ENCODE measurements at regions not wholly inside any gene's neighbourhood (a gene's known extent, or its start where the extent isn't known, plus 50 kb on each side); places are given as distances from the start of the nearest gene placed in this dataset.

DNA sequence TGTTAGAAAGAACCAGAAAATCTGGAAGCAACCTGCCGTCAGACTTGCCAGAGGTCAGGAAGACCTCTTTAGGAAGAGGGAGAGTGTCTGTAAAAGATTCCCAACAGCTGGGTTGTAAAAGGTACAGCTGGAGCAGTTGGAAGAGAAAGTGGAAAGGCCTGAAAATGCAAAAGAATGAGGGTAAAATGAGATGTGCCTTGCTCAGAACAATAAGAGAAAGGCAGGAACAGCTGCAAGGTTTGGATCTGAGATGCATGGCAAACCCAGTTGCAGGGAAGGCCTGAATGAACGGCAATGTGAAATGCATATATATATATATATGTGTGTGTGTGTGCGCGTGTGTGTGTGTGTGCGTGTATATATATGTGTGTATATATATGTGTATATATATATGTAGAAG is 88.1 kb downstream of the ZIC1 start:
- TF ChIP-seq, protein P1, sequence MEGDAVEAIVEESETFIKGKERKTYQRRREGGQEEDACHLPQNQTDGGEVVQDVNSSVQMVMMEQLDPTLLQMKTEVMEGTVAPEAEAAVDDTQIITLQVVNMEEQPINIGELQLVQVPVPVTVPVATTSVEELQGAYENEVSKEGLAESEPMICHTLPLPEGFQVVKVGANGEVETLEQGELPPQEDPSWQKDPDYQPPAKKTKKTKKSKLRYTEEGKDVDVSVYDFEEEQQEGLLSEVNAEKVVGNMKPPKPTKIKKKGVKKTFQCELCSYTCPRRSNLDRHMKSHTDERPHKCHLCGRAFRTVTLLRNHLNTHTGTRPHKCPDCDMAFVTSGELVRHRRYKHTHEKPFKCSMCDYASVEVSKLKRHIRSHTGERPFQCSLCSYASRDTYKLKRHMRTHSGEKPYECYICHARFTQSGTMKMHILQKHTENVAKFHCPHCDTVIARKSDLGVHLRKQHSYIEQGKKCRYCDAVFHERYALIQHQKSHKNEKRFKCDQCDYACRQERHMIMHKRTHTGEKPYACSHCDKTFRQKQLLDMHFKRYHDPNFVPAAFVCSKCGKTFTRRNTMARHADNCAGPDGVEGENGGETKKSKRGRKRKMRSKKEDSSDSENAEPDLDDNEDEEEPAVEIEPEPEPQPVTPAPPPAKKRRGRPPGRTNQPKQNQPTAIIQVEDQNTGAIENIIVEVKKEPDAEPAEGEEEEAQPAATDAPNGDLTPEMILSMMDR (IDR thresholded peaks at IDR 0.05; ENCODE audit: insufficient read depth, low read length, severe bottlenecking) = no peak
- no peak for FAIRE-seq
- no peaks in the 10 kb centered on the region for H3K27me3 ChIP-seq (ENCODE audit: control insufficient read depth, insufficient read depth, low read length)

DNA sequence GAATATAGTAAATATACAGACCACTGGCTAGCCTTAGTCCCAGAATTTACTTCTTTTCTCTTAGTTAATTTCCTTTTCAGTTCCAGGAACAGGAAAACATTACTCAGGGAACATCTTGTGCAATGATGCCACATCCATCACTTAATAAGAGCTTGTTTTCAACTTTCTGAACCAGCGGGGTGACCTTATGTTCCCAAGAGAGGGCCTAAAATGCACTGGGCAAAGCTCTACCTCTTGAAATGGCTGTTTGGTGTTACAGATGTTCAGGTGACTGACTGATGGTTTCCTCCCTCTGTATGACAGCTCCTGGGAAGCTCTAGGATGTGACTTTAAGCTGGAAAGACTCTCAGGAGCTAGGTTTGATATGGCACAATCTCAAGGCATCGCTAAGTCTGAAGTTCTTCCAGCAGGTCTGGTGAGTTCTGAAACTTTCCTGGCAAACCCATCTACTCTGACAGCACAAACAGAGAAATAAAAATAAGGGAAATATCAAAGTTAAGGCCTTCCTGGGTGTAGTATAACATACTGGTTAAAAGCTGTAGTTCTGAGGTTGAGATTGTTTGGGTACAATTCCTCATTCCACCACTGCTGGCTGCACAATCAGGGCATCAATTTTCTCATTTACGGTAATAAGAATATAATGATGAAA is 98.6 kb downstream of the ZIC1 start:
- DNase-seq (ENCODE audit: low read depth) (no peak), FAIRE-seq (no peak)
- Histone ChIP-seq H3K4me3 (ENCODE audit: low read depth, low read length) (no peak overlapping the region), H3K36me3 (ENCODE audit: control insufficient read depth, insufficient read depth, low read length) (no peaks in the 10 kb centered on the region), H3K27me3 (ENCODE audit: control insufficient read depth, insufficient read depth, low read length) (no peaks in the 10 kb centered on the region)
- TF ChIP-seq, protein P1 (IDR thresholded peaks at IDR 0.05; ENCODE audit: insufficient read depth, low read length, severe bottlenecking) = no peak

More for the DNA sequence above, 88.1 kb downstream of the ZIC1 start:
- no peak overlapping the region for H3K4me3 ChIP-seq (ENCODE audit: low read depth, low read length)
- H3K36me3 ChIP-seq (ENCODE audit: control insufficient read depth, insufficient read depth, low read length) = no peaks in the 10 kb centered on the region
- no peak for DNase-seq (ENCODE audit: low read depth)

DNA sequence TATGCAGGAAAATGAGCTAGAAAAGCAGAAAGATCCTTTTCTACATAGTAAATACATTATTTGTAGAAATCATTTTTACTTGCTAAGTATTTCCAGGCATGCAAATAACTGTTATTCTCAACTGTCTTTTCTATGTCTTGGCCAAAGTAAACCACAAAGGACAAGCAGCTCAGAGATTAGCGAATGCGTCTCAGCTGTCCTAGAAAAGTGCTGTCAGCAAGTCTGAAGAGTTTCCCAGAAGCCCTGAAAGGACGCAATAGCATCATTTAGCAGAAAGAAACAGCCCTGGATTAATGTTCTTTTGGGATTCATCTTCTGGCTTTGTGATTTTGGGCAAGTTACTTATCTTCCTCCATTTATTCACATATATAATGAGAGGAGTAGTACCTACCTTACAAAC is 100.3 kb downstream of the ZIC1 start:
- TF ChIP-seq, protein P1 (IDR thresholded peaks at IDR 0.05; ENCODE audit: insufficient read depth, low read length, severe bottlenecking) = no peak
- FAIRE-seq = no peak
- Histone ChIP-seq H3K36me3 (ENCODE audit: control insufficient read depth, insufficient read depth, low read length) (no peaks in the 10 kb centered on the region), H3K4me3 (ENCODE audit: low read depth, low read length) (no peak overlapping the region), H3K27me3 (ENCODE audit: control insufficient read depth, insufficient read depth, low read length) (no peaks in the 10 kb centered on the region)
- DNase-seq (ENCODE audit: low read depth) = no peak

DNA sequence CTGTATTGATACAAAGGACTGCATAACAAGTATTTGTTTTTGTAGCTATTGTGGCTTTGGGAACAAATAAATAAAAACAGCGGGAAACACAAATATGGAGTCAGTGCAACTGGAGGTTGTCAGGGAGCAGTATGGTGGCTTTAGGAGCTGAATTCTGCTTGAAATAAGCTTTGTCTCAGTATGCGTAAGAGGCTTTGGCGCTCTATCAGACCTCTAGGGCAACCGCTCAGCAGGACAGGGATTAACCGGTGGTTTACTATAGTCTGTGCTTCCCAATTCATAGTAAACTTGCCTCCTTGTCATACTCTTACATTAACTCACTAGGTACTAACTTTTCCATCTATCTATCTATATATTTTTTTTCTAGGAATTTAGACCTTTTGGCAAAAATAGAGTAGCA is 104.6 kb downstream of the ZIC1 start:
- no peak overlapping the region for H3K4me3 ChIP-seq (ENCODE audit: low read depth, low read length)
- H3K36me3 ChIP-seq (ENCODE audit: control insufficient read depth, insufficient read depth, low read length) = no peaks in the 10 kb centered on the region
- TF ChIP-seq, protein P1 (IDR thresholded peaks at IDR 0.05; ENCODE audit: insufficient read depth, low read length, severe bottlenecking) = no peak
- H3K27me3 ChIP-seq (ENCODE audit: control insufficient read depth, insufficient read depth, low read length) = no peaks in the 10 kb centered on the region
- FAIRE-seq = no peak
- no peak for DNase-seq (ENCODE audit: low read depth)

DNA sequence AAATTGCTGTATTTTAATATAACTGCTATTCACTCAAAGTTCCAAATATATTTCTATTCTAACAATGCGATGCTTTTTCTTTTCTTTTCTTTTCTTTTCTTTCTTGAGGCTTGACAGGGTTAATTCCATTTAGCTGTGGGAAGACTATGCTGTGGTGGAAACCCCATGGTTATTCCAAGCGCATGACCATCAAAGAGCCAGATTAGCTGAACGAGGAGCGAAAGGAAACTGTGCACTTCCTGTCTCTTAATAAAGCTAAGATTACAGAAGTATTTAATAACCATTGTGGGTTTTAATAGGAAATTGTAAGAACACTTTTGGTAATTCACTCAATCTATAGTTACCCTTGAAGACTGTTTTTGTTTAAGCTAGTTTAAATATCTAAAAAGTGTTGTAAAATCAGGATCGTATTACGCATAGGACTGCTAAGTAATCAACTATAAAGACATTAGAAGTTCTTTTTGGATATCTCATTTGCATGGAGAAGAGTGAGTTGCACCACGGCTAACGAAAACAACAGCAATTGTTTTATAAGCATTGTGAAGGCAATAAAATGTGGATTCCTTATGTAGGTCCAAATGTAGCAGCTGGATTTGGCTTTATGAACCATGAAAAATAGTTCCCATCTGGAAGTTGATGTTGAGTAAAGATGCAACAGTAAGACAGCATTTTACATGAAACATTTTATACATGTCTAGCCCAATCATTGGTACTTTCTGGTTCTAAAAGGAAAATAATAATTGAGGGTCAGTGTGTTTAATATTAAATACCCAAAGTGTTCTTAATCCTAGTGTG is 105.4 kb downstream of the ZIC1 start:
- TF ChIP-seq, protein P1 (IDR thresholded peaks at IDR 0.05; ENCODE audit: insufficient read depth, low read length, severe bottlenecking) = no peak
- DNase-seq (ENCODE audit: low read depth) (no peak), FAIRE-seq (no peak)
- Histone ChIP-seq H3K27me3 (ENCODE audit: control insufficient read depth, insufficient read depth, low read length) (no peaks in the 10 kb centered on the region), H3K4me3 (ENCODE audit: low read depth, low read length) (no peak overlapping the region), H3K36me3 (ENCODE audit: control insufficient read depth, insufficient read depth, low read length) (no peaks in the 10 kb centered on the region)
